ENCODE measurements at regions not wholly inside any gene's neighbourhood (a gene's known extent, or its start where the extent isn't known, plus 50 kb on each side); places are given as distances from the start of the nearest gene placed in this dataset.
"Not testable (repeated sequence)": the region's sequence is repeated elsewhere in the genome, so short reads cannot be mapped to it uniquely, and the experiment has no call there.

- no peak for DNase-seq
Measured at GRCh38 chr20:4332121-4332860, 83.2 kb upstream of the ADRA1D start.

DNA sequence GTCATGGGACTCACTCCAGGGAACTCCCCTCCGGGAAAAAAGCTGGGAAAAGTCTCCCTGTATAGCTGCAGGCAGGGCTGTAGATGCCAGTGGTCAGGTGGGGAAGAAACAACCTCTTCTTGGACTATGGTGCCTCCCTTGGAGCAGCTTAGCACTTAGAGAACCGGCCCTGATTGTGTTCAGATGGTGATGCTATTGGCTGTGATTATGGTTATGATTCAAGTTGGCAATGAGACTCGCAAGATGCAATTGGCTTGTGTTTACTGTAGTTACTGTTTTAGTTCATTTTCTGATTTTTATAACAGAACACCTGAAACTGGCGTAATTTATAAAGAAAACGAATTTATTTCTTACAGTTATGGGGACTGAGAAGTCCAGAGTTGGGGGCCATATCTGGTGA, 80.9 kb upstream of the ADRA1D start:
- no peak for DNase-seq

GRCh38 chr20:4329232-4329631, 80.1 kb upstream of the ADRA1D start:
- no peak for DNase-seq

DNA sequence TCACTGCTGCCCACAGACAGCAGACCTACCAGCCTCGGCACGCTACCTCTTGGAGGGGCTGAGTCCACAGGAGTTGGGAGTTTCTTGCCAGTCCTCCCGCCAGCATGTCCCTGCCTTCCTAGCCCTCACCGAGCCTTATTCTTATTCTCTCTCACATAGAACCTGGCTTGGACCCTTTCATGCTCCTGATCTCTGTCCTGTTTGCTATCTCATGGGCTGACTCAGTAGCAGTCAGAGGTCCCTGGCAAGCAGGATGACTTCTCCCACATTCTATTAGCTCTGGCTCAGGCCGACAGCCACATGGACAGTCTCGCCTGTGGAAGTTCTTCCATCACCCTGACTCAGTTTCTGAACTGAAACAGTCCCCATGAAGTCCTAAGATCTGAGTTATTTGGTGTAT, 79.5 kb upstream of the ADRA1D start:
- DNase-seq = no peak

GRCh38 chr20:4327956-4328355, 78.9 kb upstream of the ADRA1D start:
- no peak for DNase-seq

DNA sequence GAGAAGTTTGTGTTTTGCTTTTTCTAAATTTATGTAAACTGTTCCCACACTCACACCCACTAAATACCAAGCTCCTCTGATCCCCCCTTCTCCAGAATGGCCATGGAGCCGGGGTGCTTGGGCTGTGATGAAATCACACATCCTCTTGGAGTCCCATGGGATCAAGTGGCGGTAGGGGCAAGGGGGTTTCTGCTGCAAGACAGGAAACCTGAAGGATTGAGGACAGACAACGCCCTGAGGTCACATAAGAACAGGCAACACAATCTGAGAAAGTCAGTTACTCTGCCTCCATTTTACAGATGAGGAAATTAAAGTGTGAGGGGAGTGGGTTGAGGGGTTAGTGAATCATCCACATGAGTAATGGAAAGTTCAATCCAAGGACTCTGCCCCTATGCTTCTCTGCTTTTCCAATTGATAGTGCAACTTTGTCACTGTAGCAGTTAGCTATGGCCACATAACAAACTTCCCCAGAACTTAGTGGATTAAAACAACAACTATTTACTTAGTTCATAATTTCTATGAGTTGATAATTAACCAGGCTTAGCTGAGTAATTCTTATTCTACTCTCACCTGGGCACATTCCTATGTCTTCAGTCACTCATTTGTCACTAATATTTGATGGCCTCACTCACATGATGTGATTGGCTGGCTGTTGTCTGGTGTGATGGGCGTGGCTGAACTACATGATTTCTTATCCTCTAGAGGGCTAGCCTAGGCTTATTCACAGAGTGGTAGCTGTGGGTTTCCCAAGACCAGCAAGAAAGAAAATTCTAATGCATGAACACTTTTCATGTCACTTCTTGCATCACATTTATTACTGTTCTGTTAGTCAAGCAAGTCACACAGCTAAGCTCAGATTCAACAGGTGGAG, 77.3 kb upstream of the ADRA1D start:
- no peak for DNase-seq

DNA sequence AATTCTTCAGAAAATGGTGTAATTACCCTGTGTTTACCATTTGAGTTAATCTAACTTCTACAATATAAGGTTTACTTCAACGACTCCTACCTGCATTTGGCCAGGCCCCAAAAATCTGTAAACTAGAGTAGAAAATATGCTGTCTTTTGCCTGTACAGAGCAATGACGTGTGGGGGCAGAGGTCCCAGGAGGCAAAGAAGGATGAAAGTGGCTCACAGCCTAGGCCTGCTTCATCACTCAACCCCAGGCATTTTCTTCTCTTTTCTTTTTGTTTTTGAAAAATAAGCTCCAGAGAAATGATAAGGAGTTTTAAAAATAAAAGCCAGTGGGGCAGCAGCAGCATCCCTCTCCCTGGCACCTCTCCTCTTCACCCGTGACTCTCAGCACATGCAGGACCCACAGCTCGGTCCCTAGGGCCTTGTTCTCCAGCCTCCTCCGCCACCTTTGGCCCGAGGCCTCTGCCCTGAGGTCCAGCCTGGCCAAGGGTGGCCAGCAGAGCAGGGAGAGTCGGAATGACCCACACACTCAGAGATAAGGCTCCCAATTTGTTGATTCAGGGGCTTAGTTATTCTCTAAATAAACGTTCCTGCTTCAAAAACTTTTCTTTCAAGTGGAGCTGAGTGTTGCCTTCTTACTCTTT, 76.6 kb upstream of the ADRA1D start:
- DNase-seq = no peak

GRCh38 chr20:4324611-4325243, 75.6 kb upstream of the ADRA1D start:
- no peak for DNase-seq

DNA sequence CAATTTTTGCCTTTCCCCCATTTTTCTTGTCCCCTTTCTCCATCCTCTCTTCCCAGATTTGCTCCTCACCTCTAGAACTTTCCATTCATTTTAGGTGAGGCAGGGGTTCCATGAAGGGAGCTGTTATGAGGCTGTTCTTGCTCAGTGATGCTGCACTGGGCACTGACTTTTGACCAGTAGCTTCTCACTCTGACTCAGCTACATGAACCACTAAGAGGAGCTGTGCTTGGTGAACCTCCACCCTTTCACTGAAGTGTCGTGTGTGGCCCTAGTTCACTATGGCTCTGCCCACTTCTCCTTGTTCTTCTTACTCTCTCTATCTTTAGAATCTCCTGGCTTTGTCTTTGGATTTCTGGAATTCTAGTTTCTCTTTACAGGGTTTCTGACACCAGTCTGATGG, 73.4 kb upstream of the ADRA1D start:
- DNase-seq = no peak

DNA sequence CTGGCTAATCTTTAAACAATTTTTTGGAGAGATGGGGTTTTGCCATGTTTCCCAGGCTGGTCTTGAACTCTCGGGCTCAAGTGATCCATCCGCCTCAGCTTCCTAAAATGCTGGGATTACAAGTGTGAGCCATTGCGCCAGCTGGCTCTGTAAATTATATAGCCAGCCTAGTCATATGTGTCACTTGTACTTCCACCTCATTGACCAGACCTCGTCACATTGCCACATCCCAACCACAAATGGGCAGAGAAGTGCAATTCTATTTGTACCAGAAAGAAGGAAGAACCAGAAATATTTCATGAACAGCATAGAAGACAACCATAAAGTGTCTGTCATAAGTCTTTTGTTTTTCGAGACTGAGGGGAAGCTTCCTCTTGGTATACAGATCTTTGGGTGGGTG, 71.2 kb upstream of the ADRA1D start:
- no peak for DNase-seq

- no peak for DNase-seq
Measured at GRCh38 chr20:4318891-4319290, 69.8 kb upstream of the ADRA1D start.

DNA sequence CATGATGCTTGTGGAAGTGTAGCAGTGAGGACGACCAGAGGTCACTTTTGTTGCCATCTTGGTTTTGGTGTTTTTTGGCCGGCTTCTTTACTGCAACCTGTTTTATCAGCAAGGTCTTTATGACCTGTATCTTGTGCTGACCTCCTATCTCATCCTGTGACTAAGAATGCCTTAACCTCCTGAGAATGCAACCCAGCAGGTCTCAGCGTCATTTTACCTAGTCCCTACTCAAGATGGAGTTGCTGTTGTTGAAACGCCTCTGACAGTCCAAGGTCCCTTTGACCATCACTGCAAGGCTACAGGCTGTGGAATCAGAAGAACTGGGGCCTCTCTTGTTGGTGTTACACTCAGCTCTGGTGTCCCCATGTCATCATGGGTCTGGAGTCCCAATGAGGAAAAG, 61.5 kb upstream of the ADRA1D start:
- DNase-seq = not testable (repeated sequence)

DNA sequence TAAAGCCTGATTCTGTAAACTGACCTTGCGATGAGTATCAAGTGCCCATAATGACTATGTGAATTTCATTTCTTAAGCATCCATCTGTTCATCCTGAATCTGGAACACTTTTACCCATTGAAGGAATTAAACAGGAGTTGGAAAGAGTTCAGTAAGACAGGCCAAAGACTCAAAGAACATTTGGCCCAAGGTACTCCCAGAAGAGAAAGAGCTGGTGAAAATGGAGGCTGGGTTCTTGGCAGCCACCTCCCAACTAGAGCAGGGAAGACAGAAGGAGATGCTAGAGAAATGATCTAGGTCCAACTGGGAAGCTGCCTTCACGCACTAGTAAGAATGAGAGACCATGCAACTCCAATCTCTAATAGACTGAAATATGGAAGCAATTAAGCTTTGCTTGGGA, 57.1 kb upstream of the ADRA1D start:
- no peak for DNase-seq

GRCh38 chr20:4305091-4305490, 56.0 kb upstream of the ADRA1D start:
- DNase-seq = no peak

DNA sequence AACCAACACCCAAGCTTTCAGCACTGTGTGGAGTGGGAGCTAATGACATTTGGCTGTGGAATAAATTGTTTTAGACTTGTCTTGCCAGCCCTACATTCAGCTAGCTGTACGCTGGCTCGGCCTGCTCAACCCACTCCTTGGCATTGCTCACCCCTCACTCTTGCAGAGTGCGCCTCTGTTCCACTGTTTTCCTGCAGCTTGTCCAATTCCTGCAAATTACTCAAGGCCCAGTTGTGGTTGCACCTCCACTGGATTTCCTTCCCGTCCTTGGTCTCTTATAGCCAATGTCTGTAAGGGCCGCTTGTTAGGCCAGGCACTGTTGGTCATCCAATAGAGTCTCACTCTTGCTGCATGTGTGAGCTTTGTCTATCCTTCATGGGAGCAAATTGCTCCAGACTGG, 55.5 kb upstream of the ADRA1D start:
- DNase-seq = no peak

DNA sequence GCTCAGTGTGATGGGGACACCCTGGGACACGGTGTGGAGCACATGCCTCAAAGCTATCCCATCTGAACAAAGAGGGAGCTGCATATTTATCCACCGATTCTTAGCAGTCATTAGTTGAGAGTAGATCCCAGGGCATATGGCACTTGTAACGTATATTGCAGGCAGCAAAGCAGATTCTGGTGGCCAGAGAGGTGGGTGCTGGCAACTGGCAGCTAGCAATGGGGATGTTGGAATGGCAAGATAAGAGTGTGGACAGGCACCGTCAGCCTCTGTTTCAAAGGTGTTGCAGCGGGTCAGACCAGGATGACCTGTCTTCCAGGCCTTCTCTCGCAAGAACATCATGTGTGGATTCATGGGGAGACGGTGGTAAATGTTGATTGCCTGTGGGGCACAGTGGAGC, 54.0 kb upstream of the ADRA1D start:
- no peak for DNase-seq

- DNase-seq = no peak
Measured at GRCh38 chr20:4300921-4301320, 51.8 kb upstream of the ADRA1D start.

DNA sequence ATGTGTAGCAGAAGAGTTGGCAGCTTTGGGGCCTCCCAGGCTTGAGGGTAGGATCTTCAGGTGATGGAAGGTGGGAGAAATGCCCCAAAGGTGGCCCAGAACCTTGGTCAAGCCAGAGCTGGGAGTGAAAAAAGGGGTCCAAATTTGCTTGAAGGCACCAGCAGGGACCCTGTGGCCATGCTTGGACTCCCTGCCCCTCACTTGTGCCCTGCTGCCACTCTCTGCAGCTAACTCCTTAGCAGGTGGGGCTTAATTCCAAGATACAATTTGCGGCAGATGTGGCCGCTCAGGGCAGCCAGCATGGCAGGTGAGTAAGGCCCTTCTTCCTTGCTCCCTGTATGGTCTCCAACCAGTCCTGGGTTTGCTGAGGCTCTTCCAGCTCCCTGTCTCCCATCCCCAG, 51.3 kb upstream of the ADRA1D start:
- no peak for DNase-seq

GRCh38 chr20:4299773-4300172, 50.7 kb upstream of the ADRA1D start:
- no peak for DNase-seq

DNA sequence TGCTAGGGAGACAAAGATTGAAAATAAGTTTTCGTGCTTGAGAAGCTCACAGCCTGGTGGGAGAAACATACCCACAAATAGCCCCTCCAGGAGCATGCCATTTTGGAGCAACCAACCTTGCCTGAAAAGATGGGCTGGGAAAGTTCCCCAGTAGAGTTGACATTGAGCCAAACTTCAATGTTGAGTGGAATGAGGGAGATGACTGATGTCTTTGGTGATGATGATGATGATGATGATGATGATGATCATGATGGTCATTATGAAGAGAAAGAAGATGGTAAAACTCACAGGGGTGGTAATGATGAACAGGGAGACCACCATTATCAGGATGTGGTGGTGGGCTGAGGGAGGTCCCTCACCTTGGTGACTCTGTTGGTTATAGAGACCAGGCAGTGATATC, 50.1 kb upstream of the ADRA1D start:
- DNase-seq = no peak

All from activated CD4-positive, alpha-beta T cell treated with anti-CD3 and anti-CD28 coated beads, Interleukin-2, amount 50 U/mL, for 16 hours (primary cell).